ENCODE measurements at regions not wholly inside any gene's neighbourhood (a gene's known extent, or its start where the extent isn't known, plus 50 kb on each side); places are given as distances from the start of the nearest gene placed in this dataset.

DNA sequence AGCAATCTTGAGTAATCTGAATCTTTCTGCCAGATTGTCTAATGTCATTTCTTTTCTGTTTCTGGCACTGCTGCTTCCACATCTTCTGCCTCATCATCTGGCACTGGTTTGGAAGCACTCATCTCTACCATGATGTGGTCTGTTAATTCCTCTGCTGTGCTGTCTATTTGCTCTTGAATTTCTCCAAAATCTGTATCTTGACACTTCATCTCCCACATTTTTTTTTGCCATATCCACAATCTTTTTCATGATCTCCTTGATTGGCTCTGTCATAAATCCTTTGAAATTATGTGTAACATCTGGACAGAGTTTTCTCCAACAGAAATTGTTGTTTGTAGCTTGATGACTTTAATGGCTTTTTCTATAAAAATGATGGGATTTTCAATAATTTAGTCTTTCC, 417.8 kb upstream of the MANEA start:
- BruUV-seq (replicated peaks) = no TSS peak
- H3K27ac ChIP-seq (ENCODE audit: extremely low read depth, low read depth, low read length) = no peak overlapping the region
- no peaks in the 10 kb centered on the region for H3K79me2 ChIP-seq (ENCODE audit: control insufficient read depth, insufficient read depth, low read length)
- no peak overlapping the region for H3K9ac ChIP-seq (ENCODE audit: insufficient read depth in 1 of 2, low read depth in 2 of 2, low read length in 2 of 2)
- no peak for DNase-seq (ENCODE audit: extremely low read depth in 1 of 4, low spot score in 3 of 4)
- no peak for FAIRE-seq
- H3K27me3 ChIP-seq (ENCODE audit: control insufficient read depth in 2 of 2, insufficient read depth in 2 of 2, low read length in 2 of 2) = no peaks in the 10 kb centered on the region
- TF ChIP-seq TEAD1 (CRISPR knock-in tag; IDR thresholded peaks at IDR 0.05) (no peak), HDAC2 (IDR thresholded peaks at IDR 0.05) (no peak), CXXC5 (CRISPR knock-in tag; IDR thresholded peaks at IDR 0.05) (no peak), YY1 (IDR thresholded peaks at IDR 0.05; ENCODE audit: borderline replicate concordance in 1 of 3, control insufficient read depth in 1 of 3, extremely low read depth in 1 of 3, insufficient read depth in 3 of 3, insufficient read length in 1 of 3, insufficient replicate concordance in 2 of 3, low read depth in 1 of 3, low read length in 2 of 3) (no peak), ELF1 (tag; IDR thresholded peaks at IDR 0.05) (no peak), MBD2 (IDR thresholded peaks at IDR 0.05; ENCODE audit: borderline replicate concordance, low read depth) (no peak), DLX4 (CRISPR knock-in tag; IDR thresholded peaks at IDR 0.05) (no peak), HNRNPL (IDR thresholded peaks at IDR 0.05; ENCODE audit: low read depth, low read length) (no peak), PHTF2 (CRISPR knock-in tag; IDR thresholded peaks at IDR 0.05) (no peak), REST (IDR thresholded peaks at IDR 0.05; ENCODE audit: borderline replicate concordance) (no peak), REST (CRISPR knock-in tag; IDR thresholded peaks at IDR 0.05; ENCODE audit: low read depth) (no peak)
- no peaks in the 10 kb centered on the region for H3K4me1 ChIP-seq (replicated peaks in 1 of 2; ENCODE audit: control insufficient read depth in 2 of 2, insufficient read depth in 2 of 2, low read length in 2 of 2)
- in situ Hi-C loops (cut with MboI) = no loop called here
- no peak overlapping the region for H3K4me3 ChIP-seq
- intact Hi-C loops (cut with micrococcal nuclease) = no loop called here
- H3K36me3 ChIP-seq (ENCODE audit: control insufficient read depth, insufficient read depth, low read length) = no peaks in the 10 kb centered on the region
- no peak overlapping the region for H2AFZ ChIP-seq (ENCODE audit: low read depth, low read length)
- no peaks in the 10 kb centered on the region; the same call in 1 of the 2 replicates for H3K9me3 ChIP-seq (replicated peaks; ENCODE audit: control insufficient read depth, insufficient read depth, low read depth, low read length)
- ATAC-seq = no peak
- no peaks in the 10 kb centered on the region for H4K20me1 ChIP-seq (replicated peaks; ENCODE audit: control insufficient read depth, insufficient read depth, low read length)
- H3K9me1 ChIP-seq (ENCODE audit: control insufficient read depth, insufficient read depth, low read length) = no peaks in the 10 kb centered on the region
- POLR2A ChIA-PET = no interaction called here
- no peak overlapping the region for H3K4me2 ChIP-seq (ENCODE audit: insufficient read depth, low read length)
- CTCF ChIA-PET (ENCODE audit: low intra/inter-chr PET ratio) = no interaction called here
